ENCODE measurements at regions not wholly inside any gene's neighbourhood (a gene's known extent, or its start where the extent isn't known, plus 50 kb on each side); places are given as distances from the start of the nearest gene placed in this dataset.

- TF ChIP-seq CTCF (IDR thresholded peaks at IDR 0.05) (no peak), POLR2A (IDR thresholded peaks at IDR 0.05) (no peak)
These were observed 149.6 kb upstream of the PRPS1L1 start for GRCh38 chr7:18177129-18177814.
